GM12892 (cell line): ENCODE measurements at regions not wholly inside any gene's neighbourhood (a gene's known extent, or its start where the extent isn't known, plus 50 kb on each side); places are given as distances from the start of the nearest gene placed in this dataset.

Source experiments
- DNase-seq: peaks from one replicate; pipeline ENCODE4 v3.0.0; 2011; ENCODE audit not compliant: insufficient read length
- FAIRE-seq: peaks from 2 replicates; lab custom pipeline; 2011; peaks lifted over from hg19 to GRCh38; lab: Jason Lieb, UNC
- POLR2A ChIP-seq: IDR thresholded peaks from 2 replicates; pipeline ENCODE4 v1.6.1; 2011; ENCODE audit warnings: low read depth, low read length, control low read depth
- POLR2AphosphoS5 ChIP-seq: IDR thresholded peaks from 2 replicates; pipeline ENCODE4 v1.6.1; 2011; ENCODE audit warnings: low read depth, low read length, control low read depth
- TAF1 ChIP-seq: IDR thresholded peaks from 2 replicates; pipeline ENCODE4 v1.6.1; 2011; ENCODE audit warnings: low read depth, mild to moderate bottlenecking, control low read depth, low read length, borderline replicate concordance

- TF ChIP-seq TAF1 (no peak), POLR2A (no peak), POLR2AphosphoS5 (no peak)
- no peak for FAIRE-seq
These were observed 147.9 kb upstream of the SLC35B3 start for GRCh38 chr6:8583291-8583690.

GRCh38 chr6:8579372-8579771, 144.0 kb upstream of the SLC35B3 start:
- TF ChIP-seq TAF1, result no peak
- TF ChIP-seq POLR2A, result no peak
- TF ChIP-seq POLR2AphosphoS5, result no peak
- no peak for FAIRE-seq
- DNase-seq, result no peak

More at GRCh38 chr6:8583291-8583690, 147.9 kb upstream of the SLC35B3 start:
- no peak for DNase-seq

- no peak for FAIRE-seq
- DNase-seq, result no peak
- TF ChIP-seq TAF1 (no peak), POLR2A (no peak), POLR2AphosphoS5 (no peak)
These were observed 142.7 kb upstream of the SLC35B3 start for GRCh38 chr6:8578006-8578405.

- no peak for FAIRE-seq
These were observed 139.6 kb upstream of the SLC35B3 start for GRCh38 chr6:8574749-8575468.

DNA sequence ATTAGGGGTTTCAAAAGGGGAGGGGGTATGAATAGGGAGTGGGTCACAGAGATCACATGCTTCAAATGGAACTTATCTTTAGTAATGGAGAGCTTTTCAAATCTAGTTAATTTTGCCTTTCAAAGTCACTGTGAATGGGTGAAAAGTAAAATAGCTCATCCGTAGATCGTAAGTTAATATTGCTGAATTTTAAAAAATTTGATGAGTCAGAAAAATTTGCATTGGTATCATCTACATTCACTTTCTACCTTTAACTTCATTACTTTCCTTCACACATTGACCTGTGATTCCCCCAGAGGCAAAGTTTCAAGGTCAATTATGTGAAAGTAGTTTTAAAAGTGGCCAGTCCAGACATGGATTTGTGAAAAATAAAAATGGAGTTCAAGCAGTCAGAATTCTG, 139.0 kb upstream of the SLC35B3 start:
- TF ChIP-seq POLR2A (no peak), TAF1 (no peak), POLR2AphosphoS5 (no peak)
- no peak for DNase-seq
- no peak for FAIRE-seq

More at GRCh38 chr6:8574749-8575468, 139.6 kb upstream of the SLC35B3 start:
- no peak for DNase-seq
- TF ChIP-seq TAF1 (no peak), POLR2AphosphoS5 (no peak), POLR2A (no peak)

GRCh38 chr6:8570256-8570920, 135.0 kb upstream of the SLC35B3 start:
- DNase-seq (no peak), FAIRE-seq (no peak)
- no peak for TF ChIP-seq POLR2A
- no peak for TF ChIP-seq POLR2AphosphoS5
- TF ChIP-seq TAF1, result no peak

- no peak for FAIRE-seq
- no peak for DNase-seq
- no peak for TF ChIP-seq TAF1
- TF ChIP-seq POLR2A, result no peak
- TF ChIP-seq POLR2AphosphoS5, result no peak
These were observed 126.8 kb upstream of the SLC35B3 start for GRCh38 chr6:8562125-8562524.

GRCh38 chr6:8558953-8559352, 123.6 kb upstream of the SLC35B3 start:
- no peak for FAIRE-seq

DNA sequence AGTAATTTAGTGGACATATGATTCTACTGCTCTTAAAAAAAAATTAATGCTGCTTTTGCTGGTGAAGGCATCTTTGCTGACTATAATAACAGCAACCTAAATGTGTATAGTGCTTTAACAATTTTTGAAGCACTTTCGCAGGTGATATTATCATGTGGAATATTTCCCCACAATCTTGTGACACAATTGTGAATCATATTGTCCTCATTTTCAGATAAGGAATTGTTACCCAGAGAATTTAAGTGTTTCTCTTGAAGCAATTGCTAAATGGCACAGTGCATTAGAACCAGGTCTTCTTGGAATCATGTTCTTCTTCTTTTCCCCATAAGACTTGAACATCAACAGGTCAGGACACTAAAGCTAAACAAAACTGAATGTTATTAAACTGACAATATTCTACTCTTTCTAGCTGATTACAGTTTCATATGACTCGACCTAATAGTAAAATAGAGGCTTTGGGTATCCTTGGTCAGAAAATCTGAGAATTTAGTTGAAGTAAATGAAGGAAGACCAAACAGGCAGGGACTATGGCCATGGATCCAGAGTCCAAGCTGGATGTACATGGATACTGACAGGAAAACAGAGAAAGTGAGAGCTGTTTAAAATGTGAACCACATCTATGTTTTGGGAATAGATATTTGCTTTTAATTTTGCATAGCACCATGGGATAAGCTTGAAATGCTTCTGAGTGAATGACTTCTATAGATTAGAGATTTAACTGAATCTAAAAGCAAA, 121.8 kb upstream of the SLC35B3 start:
- FAIRE-seq (no peak), DNase-seq (no peak)
- TF ChIP-seq POLR2A (no peak), POLR2AphosphoS5 (no peak), TAF1 (no peak)

More at GRCh38 chr6:8558953-8559352, 123.6 kb upstream of the SLC35B3 start:
- TF ChIP-seq TAF1 (no peak), POLR2A (no peak), POLR2AphosphoS5 (no peak)
- no peak for DNase-seq

DNA sequence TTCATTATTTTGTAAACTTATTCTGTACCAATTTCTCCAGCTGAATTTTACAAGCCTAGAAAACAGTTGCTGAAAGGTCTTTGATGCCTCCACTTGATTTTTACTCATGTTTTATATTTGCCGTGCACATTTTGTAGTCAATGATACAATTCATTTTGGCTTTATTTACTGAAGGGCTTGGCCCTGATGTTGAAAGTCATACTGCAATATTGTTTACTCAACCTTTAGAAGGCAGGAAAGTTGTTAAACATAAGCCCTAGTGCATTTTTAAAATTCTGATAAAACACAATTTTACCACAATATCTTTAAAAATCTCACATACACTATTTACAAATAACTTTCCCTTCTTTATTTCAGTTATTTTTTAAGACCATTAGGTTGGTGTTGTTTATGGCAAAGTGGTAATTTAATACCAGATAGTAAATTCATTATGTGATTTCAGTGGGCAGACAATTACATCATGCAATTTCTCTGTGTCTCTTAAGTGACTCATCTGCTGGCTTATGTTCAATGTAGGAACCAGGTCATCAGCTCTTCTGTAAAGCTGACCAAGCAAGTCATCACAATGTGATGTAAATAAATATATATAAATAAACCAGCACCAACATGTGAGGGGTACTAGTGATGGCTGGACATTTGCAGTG, 121.1 kb upstream of the SLC35B3 start:
- TF ChIP-seq TAF1 (no peak), POLR2A (no peak), POLR2AphosphoS5 (no peak)
- FAIRE-seq (no peak), DNase-seq (no peak)

- no peak for DNase-seq
- no peak for FAIRE-seq
- no peak for TF ChIP-seq TAF1
- no peak for TF ChIP-seq POLR2A
- no peak for TF ChIP-seq POLR2AphosphoS5
These were observed 116.6 kb upstream of the SLC35B3 start for GRCh38 chr6:8551993-8552392.

- DNase-seq, result no peak
- TF ChIP-seq POLR2AphosphoS5, result no peak
- no peak for TF ChIP-seq POLR2A
- no peak for TF ChIP-seq TAF1
- FAIRE-seq, result no peak
These were observed 116.0 kb upstream of the SLC35B3 start for GRCh38 chr6:8551386-8551785.
